HCT116 (cell line): ENCODE measurements at regions not wholly inside any gene's neighbourhood (a gene's known extent, or its start where the extent isn't known, plus 50 kb on each side); places are given as distances from the start of the nearest gene placed in this dataset.

Experiments
- ELF1 ChIP-seq: IDR thresholded peaks from 2 replicates; pipeline ENCODE4 v1.6.1; 2012; ENCODE audit warnings: low read depth, borderline replicate concordance
- EZH2 ChIP-seq: fragments of 200-600 bp; sonication (generic); IDR thresholded peaks from 2 replicates; pipeline ENCODE4 v1.6.1; 2017; ENCODE audit warnings: antibody characterized with exemption, mixed run types
- JUND ChIP-seq: IDR thresholded peaks from 2 replicates; pipeline ENCODE4 v1.6.1; 2012
- POLR2A ChIP-seq: IDR thresholded peaks from 2 replicates; pipeline ENCODE4 v1.7.0; 2011; ENCODE audit warnings: borderline replicate concordance; ENCODE audit not compliant: insufficient read depth, insufficient read length; ENCODE audit errors: extremely low read depth
- POLR2AphosphoS5 ChIP-seq: IDR thresholded peaks from 2 replicates; pipeline ENCODE4 v1.6.1; 2011; ENCODE audit warnings: mild to moderate bottlenecking, low read depth, low read length, moderate library complexity
- SIN3A ChIP-seq: IDR thresholded peaks from 2 replicates; pipeline ENCODE4 v1.6.1; 2012; ENCODE audit warnings: low read depth
- SP1 ChIP-seq: IDR thresholded peaks from 2 replicates; pipeline ENCODE4 v1.6.1; 2012; ENCODE audit warnings: low read depth
- TCF7L2 ChIP-seq: IDR thresholded peaks from 2 replicates; pipeline ENCODE4 v1.7.0; 2011; ENCODE audit warnings: borderline replicate concordance, inconsistent platforms; ENCODE audit not compliant: insufficient read depth, insufficient read length; ENCODE audit errors: extremely low read depth
- YY1 ChIP-seq: IDR thresholded peaks from 2 replicates; pipeline ENCODE4 v1.6.1; 2011; ENCODE audit warnings: low read length, low read depth, moderate library complexity, mild to moderate bottlenecking; ENCODE audit not compliant: insufficient replicate concordance; ENCODE audit errors: extremely low read depth
- ZFX ChIP-seq: fragments of 450-650 bp; IDR thresholded peaks from 2 replicates; pipeline ENCODE4 v1.6.1; 2017
- TF ChIP-seq, protein P1 (sequence below), 3 experiments: fragments of 200-600 bp in 1 of 3; sonication (generic) in 1 of 3; IDR thresholded peaks in 2 of 3; conservative IDR thresholded peaks in 1 of 3; 2 replicates each; pipeline ENCODE4 v1.5.1; 2012 to 2017; ENCODE audit warnings: low read depth in 2 of 3, low read length in 2 of 3, antibody characterized with exemption in 1 of 3, borderline replicate concordance in 1 of 3, control low read depth in 1 of 3, mild to moderate bottlenecking in 1 of 3, mixed read lengths in 1 of 3, mixed run types in 1 of 3, moderate library complexity in 1 of 3; ENCODE audit not compliant: insufficient read depth in 1 of 3
- TF ChIP-seq, protein P2 (sequence below): IDR thresholded peaks from 2 replicates; pipeline ENCODE4 v1.6.1; 2012

DNA sequence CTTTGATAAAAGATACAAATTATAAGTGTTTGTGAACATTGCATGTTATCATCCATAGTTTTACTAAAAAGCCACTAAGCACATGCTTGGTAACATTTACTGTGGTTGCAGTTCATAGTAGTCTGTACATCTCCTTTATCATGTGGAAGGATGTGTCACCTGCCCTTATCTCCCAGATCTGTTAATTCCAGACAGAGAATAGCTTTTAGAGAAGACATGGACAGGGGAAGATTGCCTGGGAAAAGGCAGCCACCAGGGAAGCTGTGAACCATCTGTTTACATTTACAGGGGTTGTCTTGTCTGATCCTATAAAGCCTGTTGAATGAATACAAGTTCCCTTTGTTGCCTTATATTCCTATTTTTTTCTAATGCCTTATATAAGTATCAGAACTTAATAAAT, 396.0 kb downstream of the FAT4 start:
- TF ChIP-seq POLR2A (no peak), EZH2 (no peak), SP1 (no peak), SIN3A (no peak), TCF7L2 (no peak), ELF1 (no peak), ZFX (no peak), JUND (no peak), POLR2AphosphoS5 (no peak), YY1 (no peak)
- TF ChIP-seq, protein P1, sequence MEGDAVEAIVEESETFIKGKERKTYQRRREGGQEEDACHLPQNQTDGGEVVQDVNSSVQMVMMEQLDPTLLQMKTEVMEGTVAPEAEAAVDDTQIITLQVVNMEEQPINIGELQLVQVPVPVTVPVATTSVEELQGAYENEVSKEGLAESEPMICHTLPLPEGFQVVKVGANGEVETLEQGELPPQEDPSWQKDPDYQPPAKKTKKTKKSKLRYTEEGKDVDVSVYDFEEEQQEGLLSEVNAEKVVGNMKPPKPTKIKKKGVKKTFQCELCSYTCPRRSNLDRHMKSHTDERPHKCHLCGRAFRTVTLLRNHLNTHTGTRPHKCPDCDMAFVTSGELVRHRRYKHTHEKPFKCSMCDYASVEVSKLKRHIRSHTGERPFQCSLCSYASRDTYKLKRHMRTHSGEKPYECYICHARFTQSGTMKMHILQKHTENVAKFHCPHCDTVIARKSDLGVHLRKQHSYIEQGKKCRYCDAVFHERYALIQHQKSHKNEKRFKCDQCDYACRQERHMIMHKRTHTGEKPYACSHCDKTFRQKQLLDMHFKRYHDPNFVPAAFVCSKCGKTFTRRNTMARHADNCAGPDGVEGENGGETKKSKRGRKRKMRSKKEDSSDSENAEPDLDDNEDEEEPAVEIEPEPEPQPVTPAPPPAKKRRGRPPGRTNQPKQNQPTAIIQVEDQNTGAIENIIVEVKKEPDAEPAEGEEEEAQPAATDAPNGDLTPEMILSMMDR (IDR thresholded peaks at IDR 0.05 in 2 of 3, conservative IDR thresholded peaks at IDR 0.05 in 1 of 3; ENCODE audit: borderline replicate concordance in 1 of 3, insufficient read depth in 1 of 3, low read depth in 2 of 3, low read length in 2 of 3), result no peak
- TF ChIP-seq, protein P2, sequence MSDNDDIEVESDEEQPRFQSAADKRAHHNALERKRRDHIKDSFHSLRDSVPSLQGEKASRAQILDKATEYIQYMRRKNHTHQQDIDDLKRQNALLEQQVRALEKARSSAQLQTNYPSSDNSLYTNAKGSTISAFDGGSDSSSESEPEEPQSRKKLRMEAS, result no peak
